Lower leg skin (tissue), 3 donors: ENCODE measurements at regions not wholly inside any gene's neighbourhood (a gene's known extent, or its start where the extent isn't known, plus 50 kb on each side); places are given as distances from the start of the nearest gene placed in this dataset.

Source experiments
- POLR2A ChIP-seq, 2 donors: fragments of 450-650 bp; IDR thresholded peaks; one replicate each; pipeline ENCODE4 v1.6.1; 2016 to 2017; ENCODE audit warnings: antibody characterized with exemption in 2 of 2, mild to moderate bottlenecking in 1 of 2, moderate library complexity in 1 of 2
- TF ChIP-seq, protein P1 (sequence below), 3 donors: fragments of 450-650 bp; IDR thresholded peaks; one replicate each; pipeline ENCODE4 v1.5.1; 2016; ENCODE audit warnings: antibody characterized with exemption in 3 of 3, mild to moderate bottlenecking in 3 of 3, moderate library complexity in 2 of 3

DNA sequence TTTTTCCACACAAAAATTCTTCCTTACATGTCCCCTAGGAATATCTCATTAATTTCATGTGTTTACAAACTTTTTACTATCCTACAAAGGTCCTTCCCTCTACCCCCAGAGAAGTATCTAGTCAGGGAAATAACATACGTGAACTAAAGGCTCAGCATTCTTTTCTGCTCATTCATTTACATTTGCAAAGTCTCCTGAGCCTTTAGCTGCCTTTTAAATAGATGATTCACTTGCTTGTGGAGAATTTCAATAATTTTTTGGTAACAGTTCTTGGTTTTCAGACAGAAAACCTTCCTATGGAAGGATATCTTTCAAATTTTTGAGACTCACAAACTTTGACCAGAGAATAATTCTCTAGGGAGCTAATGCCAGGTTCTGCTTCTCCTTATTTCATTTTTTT is 81.5 kb upstream of the RMDN2 start:
- TF ChIP-seq, protein P1, sequence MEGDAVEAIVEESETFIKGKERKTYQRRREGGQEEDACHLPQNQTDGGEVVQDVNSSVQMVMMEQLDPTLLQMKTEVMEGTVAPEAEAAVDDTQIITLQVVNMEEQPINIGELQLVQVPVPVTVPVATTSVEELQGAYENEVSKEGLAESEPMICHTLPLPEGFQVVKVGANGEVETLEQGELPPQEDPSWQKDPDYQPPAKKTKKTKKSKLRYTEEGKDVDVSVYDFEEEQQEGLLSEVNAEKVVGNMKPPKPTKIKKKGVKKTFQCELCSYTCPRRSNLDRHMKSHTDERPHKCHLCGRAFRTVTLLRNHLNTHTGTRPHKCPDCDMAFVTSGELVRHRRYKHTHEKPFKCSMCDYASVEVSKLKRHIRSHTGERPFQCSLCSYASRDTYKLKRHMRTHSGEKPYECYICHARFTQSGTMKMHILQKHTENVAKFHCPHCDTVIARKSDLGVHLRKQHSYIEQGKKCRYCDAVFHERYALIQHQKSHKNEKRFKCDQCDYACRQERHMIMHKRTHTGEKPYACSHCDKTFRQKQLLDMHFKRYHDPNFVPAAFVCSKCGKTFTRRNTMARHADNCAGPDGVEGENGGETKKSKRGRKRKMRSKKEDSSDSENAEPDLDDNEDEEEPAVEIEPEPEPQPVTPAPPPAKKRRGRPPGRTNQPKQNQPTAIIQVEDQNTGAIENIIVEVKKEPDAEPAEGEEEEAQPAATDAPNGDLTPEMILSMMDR (IDR thresholded peaks at IDR 0.05): no peak
- no peak for TF ChIP-seq POLR2A (IDR thresholded peaks at IDR 0.05)
